ENCODE measurements at regions not wholly inside any gene's neighbourhood (a gene's known extent, or its start where the extent isn't known, plus 50 kb on each side); places are given as distances from the start of the nearest gene placed in this dataset.
"Not testable (repeated sequence)": the region's sequence is repeated elsewhere in the genome, so short reads cannot be mapped to it uniquely, and the experiment has no call there.

- TF ChIP-seq CHD4 (IDR thresholded peaks at IDR 0.05) (no peak), CUX1 (IDR thresholded peaks at IDR 0.05; ENCODE audit: insufficient replicate concordance, low read depth, low read length) (no peak), IKZF2 (IDR thresholded peaks at IDR 0.05) (no peak), RAD51 (IDR thresholded peaks at IDR 0.05) (no peak), CHD1 (IDR thresholded peaks at IDR 0.05; ENCODE audit: low read depth, low read length) (no peak), EP300 (IDR thresholded peaks at IDR 0.05; ENCODE audit: borderline replicate concordance in 1 of 2, control insufficient read depth in 1 of 2, low read depth in 2 of 2, low read length in 2 of 2) (no peak)
These were observed 341.2 kb downstream of the TECRL start (continued) for GRCh38 chr4:64068096-64068495.

- intact Hi-C loops (cut with micrococcal nuclease; ENCODE audit: unreplicated experiment) = no loop called here
- BruUV-seq (replicated peaks) = no TSS peak
- RAD21 ChIA-PET (ENCODE audit: unreplicated experiment) = no interaction called here
- SMC1A ChIA-PET (ENCODE audit: uncharacterized antibody, unreplicated experiment) = no interaction called here
- in situ Hi-C loops (cut with MboI) = no loop called here
- H2AFZ ChIP-seq (ENCODE audit: control insufficient read depth, low read depth, low read length) = no peak overlapping the region
- TF ChIP-seq TCF7 (IDR thresholded peaks at IDR 0.05; ENCODE audit: borderline replicate concordance) = no peak
- no peaks in the 10 kb centered on the region for H3K9me3 ChIP-seq (replicated peaks; ENCODE audit: control insufficient read depth, insufficient read depth, low read length)
- CTCF ChIA-PET = interaction anchor here (0.7 kb wide), 1 partner anchor 10 kb away, joined by 3 read pairs; no protein-coding TSS in a partner anchor
- H3K4me1 ChIP-seq (ENCODE audit: control insufficient read depth, insufficient read depth, low read length) = no peaks in the 10 kb centered on the region
- POLR2A ChIA-PET = no interaction called here
- no peaks in the 10 kb centered on the region for H3K27me3 ChIP-seq (replicated peaks in 1 of 2; ENCODE audit: control insufficient read depth in 2 of 2, insufficient read depth in 2 of 2, low read length in 1 of 2)
- ATAC-seq (no peak), DNase-seq (ENCODE audit: low read depth, low spot score) (no peak), FAIRE-seq (no peak)
- H3K4me2 ChIP-seq (ENCODE audit: control insufficient read depth, insufficient read depth) = no peak overlapping the region
- no peaks in the 10 kb centered on the region for H4K20me1 ChIP-seq (ENCODE audit: control insufficient read depth, insufficient read depth)
- no peaks in the 10 kb centered on the region for H3K36me3 ChIP-seq (ENCODE audit: control insufficient read depth in 2 of 2, insufficient read depth in 2 of 2, low read length in 1 of 2)
- 68% methylated on average over 1 of the region's 1 CpG for WGBS (ENCODE audit: insufficient coverage, insufficient replicate concordance, low lambda C conversion rate, missing lambda C conversion rate)
- no peaks in the 10 kb centered on the region for H3K79me2 ChIP-seq (ENCODE audit: control insufficient read depth, insufficient read depth, low read length)
- H3K9ac ChIP-seq (ENCODE audit: control insufficient read depth, insufficient read depth, low read length) = no peak overlapping the region
- H3K4me3 ChIP-seq = no peak overlapping the region
- no peak overlapping the region for H3K27ac ChIP-seq (ENCODE audit: control insufficient read depth, insufficient read depth)
These were observed 346.3 kb downstream of the TECRL start for GRCh38 chr4:64062991-64063390.

- BruUV-seq (replicated peaks); in situ Hi-C loops (cut with MboI); DNase-seq (ENCODE audit: low read depth, low spot score); CTCF ChIA-PET; RAD21 ChIA-PET (ENCODE audit: unreplicated experiment); H3K4me3 ChIP-seq; SMC1A ChIA-PET (ENCODE audit: uncharacterized antibody, unreplicated experiment); intact Hi-C loops (cut with micrococcal nuclease; ENCODE audit: unreplicated experiment); H3K79me2 ChIP-seq (ENCODE audit: control insufficient read depth, insufficient read depth, low read length); ATAC-seq; H2AFZ ChIP-seq (ENCODE audit: control insufficient read depth, low read depth, low read length); H3K27me3 ChIP-seq (replicated peaks in 1 of 2; ENCODE audit: control insufficient read depth in 2 of 2, insufficient read depth in 2 of 2, low read length in 1 of 2); H3K4me1 ChIP-seq (ENCODE audit: control insufficient read depth, insufficient read depth, low read length); H3K9me3 ChIP-seq (replicated peaks; ENCODE audit: control insufficient read depth, insufficient read depth, low read length); H3K9ac ChIP-seq (ENCODE audit: control insufficient read depth, insufficient read depth, low read length); H3K4me2 ChIP-seq (ENCODE audit: control insufficient read depth, insufficient read depth); H4K20me1 ChIP-seq (ENCODE audit: control insufficient read depth, insufficient read depth); FAIRE-seq; H3K36me3 ChIP-seq (ENCODE audit: control insufficient read depth in 2 of 2, insufficient read depth in 2 of 2, low read length in 1 of 2); H3K27ac ChIP-seq (ENCODE audit: control insufficient read depth, insufficient read depth); POLR2A ChIA-PET: not testable (repeated sequence)
- 73% methylated on average over 17 of the region's 23 CpGs for WGBS (ENCODE audit: insufficient coverage, insufficient replicate concordance, low lambda C conversion rate, missing lambda C conversion rate)
These were observed 372.2 kb downstream of the TECRL start for GRCh38 chr4:64037033-64037432.

Measured in GM12878 (cell line).